B cell (primary cell): ENCODE measurements at regions not wholly inside any gene's neighbourhood (a gene's known extent, or its start where the extent isn't known, plus 50 kb on each side); places are given as distances from the start of the nearest gene placed in this dataset.

ENCODE experiments used
- ATAC-seq: fragments of 200-7000 bp; cut with Tn5 transposase; one replicate; pipeline ENCODE4 v1.10.0; 2021; ENCODE audit warnings: low read depth, mild to moderate bottlenecking, moderate number of reproducible peaks, moderate library complexity
- CTCF ChIA-PET: fragments of 350-600 bp; sonication (Branson Sonifier 250); formaldehyde crosslinking; loops from one replicate; lab custom pipeline; 2021; ENCODE audit warnings: antibody characterized with exemption, inconsistent platforms; lab: Charles Lee
- POLR2A ChIA-PET: fragments of 350-600 bp; sonication (Branson Sonifier 250); formaldehyde crosslinking; loops from one replicate; lab custom pipeline; 2021; ENCODE audit warnings: antibody characterized with exemption; lab: Charles Lee
- DNase-seq: peaks from one replicate; pipeline ENCODE4 v3.0.0; 2013
- H2AFZ ChIP-seq: 2 replicates; pipeline ENCODE4 v1.6.1; 2012; ENCODE audit warnings: mild to moderate bottlenecking, low read depth, low read length; ENCODE audit not compliant: insufficient read depth, poor library complexity, severe bottlenecking
- H3K27ac ChIP-seq, 2 donors: 1 replicate in 1 of 2; 2 replicates in 1 of 2; pipeline ENCODE4 v1.5.1; 2012 to 2013; ENCODE audit warnings: low read length in 2 of 2, mild to moderate bottlenecking in 2 of 2, moderate library complexity in 1 of 2
- H3K27me3 ChIP-seq, 4 experiments: fragments of 200-600 bp in 1 of 4; sonication (generic) in 1 of 4; replicated peaks in 1 of 4; 1 replicate in 2 of 4; 2 replicates in 2 of 4; pipeline versions ENCODE4 v1.6.1 to v1.7.0; 2013 to 2016; ENCODE audit warnings: low read length in 3 of 4, mild to moderate bottlenecking in 2 of 4, mixed read lengths in 1 of 4, moderate library complexity in 1 of 4; ENCODE audit not compliant: insufficient read depth in 4 of 4, control insufficient read depth in 3 of 4; ENCODE audit errors: control extremely low read depth in 1 of 4
- H3K36me3 ChIP-seq, 2 experiments: replicated peaks in 1 of 2; 1 replicate in 1 of 2; 2 replicates in 1 of 2; pipeline versions ENCODE4 v1.6.1 to v1.7.1; 2013; ENCODE audit warnings: low read length in 1 of 2; ENCODE audit not compliant: insufficient read depth in 2 of 2, control insufficient read depth in 1 of 2; ENCODE audit errors: control extremely low read depth in 1 of 2, extremely low read depth in 1 of 2
- H3K4me1 ChIP-seq, 2 donors: fragments of 200-600 bp in 1 of 2; sonication (generic) in 1 of 2; 1 replicate in 1 of 2; 2 replicates in 1 of 2; pipeline versions ENCODE4 v1.5.1 to v1.6.1; 2013 to 2017; ENCODE audit warnings: low read length in 2 of 2; ENCODE audit not compliant: control insufficient read depth in 2 of 2, insufficient read depth in 2 of 2
- H3K4me2 ChIP-seq: replicated peaks from 2 replicates; pipeline ENCODE3; 2012; ENCODE audit warnings: mild to moderate bottlenecking, low read depth, low read length; ENCODE audit not compliant: poor library complexity, severe bottlenecking
- H3K4me3 ChIP-seq, 5 experiments: fragments of 200-600 bp in 1 of 5; sonication (generic) in 1 of 5; 1 replicate in 3 of 5; 2 replicates in 2 of 5; pipeline versions ENCODE4 v1.5.1 to v1.7.0; 2011 to 2016; ENCODE audit warnings: low read length in 4 of 5, mild to moderate bottlenecking in 4 of 5, low read depth in 2 of 5, control low read depth in 1 of 5, moderate library complexity in 1 of 5; ENCODE audit not compliant: insufficient read depth in 1 of 5; ENCODE audit errors: control extremely low read depth in 1 of 5, extremely low read depth in 1 of 5
- H3K79me2 ChIP-seq: fragments of 200-600 bp; sonication (generic); one replicate; pipeline ENCODE4 v1.6.0; 2016; ENCODE audit warnings: low read length; ENCODE audit not compliant: control insufficient read depth, insufficient read depth
- H3K9ac ChIP-seq: fragments of 200-600 bp; sonication (generic); 2 replicates; pipeline ENCODE4 v1.6.1; 2017; ENCODE audit warnings: mild to moderate bottlenecking, low read length, moderate library complexity
- H3K9me3 ChIP-seq, 3 donors: one replicate each; pipeline versions ENCODE4 v1.6.1 to v1.7.1; 2013; ENCODE audit warnings: low read length in 2 of 3; ENCODE audit not compliant: control insufficient read depth in 2 of 3, insufficient read depth in 1 of 3; ENCODE audit errors: control extremely low read depth in 1 of 3
- H4K20me1 ChIP-seq: 2 replicates; pipeline ENCODE4 v1.6.0; 2012; ENCODE audit warnings: mild to moderate bottlenecking, low read length; ENCODE audit not compliant: insufficient read depth, control insufficient read depth, poor library complexity, severe bottlenecking
- H3K27ac Mint-ChIP-seq: one replicate; pipeline ENCODE4 v1.8.0; 2021; ENCODE audit warnings: mixed read lengths
- H3K27me3 Mint-ChIP-seq: one replicate; pipeline ENCODE4 v1.8.0; 2021; ENCODE audit warnings: mixed read lengths
- H3K4me1 Mint-ChIP-seq: one replicate; pipeline ENCODE4 v1.8.0; 2021; ENCODE audit warnings: mixed read lengths
- H3K4me3 Mint-ChIP-seq: one replicate; pipeline ENCODE4 v1.8.0; 2021; ENCODE audit warnings: mixed read lengths
- H3K9me3 Mint-ChIP-seq: one replicate; pipeline ENCODE4 v1.8.0; 2022; ENCODE audit warnings: mixed read lengths; ENCODE audit not compliant: insufficient read depth
- CTCF ChIP-seq: fragments of 200-600 bp; IDR thresholded peaks from one replicate; pipeline ENCODE4 v1.8.0; 2022; ENCODE audit warnings: antibody characterized with exemption, mild to moderate bottlenecking
- EZH2 ChIP-seq: IDR thresholded peaks from 2 replicates; pipeline ENCODE4 v1.6.1; 2012; ENCODE audit warnings: borderline replicate concordance, low read depth, mild to moderate bottlenecking, moderate library complexity, low read length; ENCODE audit not compliant: insufficient read depth, poor library complexity, severe bottlenecking
- WGBS: methylation state at CpG from one replicate; pipeline ENCODE4 v1.1.5; 2013; ENCODE audit warnings: missing lambda C conversion rate; ENCODE audit not compliant: insufficient coverage; 5-methylcytosine and 5-hydroxymethylcytosine counted together
- intact Hi-C: fragments of 100-400 bp; cut with micrococcal nuclease; formaldehyde crosslinking; loops from one replicate; pipeline ENCODE4 v1.10.0; 2022

- Histone ChIP-seq H3K36me3 (no peaks in the 10 kb centered on the region), H3K9ac (no peak overlapping the region), H4K20me1 (no peaks in the 10 kb centered on the region), H3K4me3 (no peak overlapping the region), H3K27ac (no peak overlapping the region), H3K79me2 (no peaks in the 10 kb centered on the region), H2AFZ (no peak overlapping the region), H3K4me2 (no peak overlapping the region), H3K27me3 (no peaks in the 10 kb centered on the region), H3K9me3 (no peaks in the 10 kb centered on the region), H3K4me1 (no peaks in the 10 kb centered on the region)
- TF ChIP-seq EZH2 (no peak), CTCF (no peak)
- Mint-ChIP-seq H3K27ac (no peak overlapping the region), H3K4me1 (no peaks in the 10 kb centered on the region), H3K4me3 (no peak overlapping the region), H3K9me3 (no peaks in the 10 kb centered on the region), H3K27me3 (no peaks in the 10 kb centered on the region)
- no peak for ATAC-seq
- CTCF ChIA-PET, result no interaction called here
- WGBS, result no CpG with 5 or more reads among the region's 2 CpGs
- intact Hi-C loops, result no loop called here
- POLR2A ChIA-PET, result no interaction called here
- no peak for DNase-seq
These were observed 1732.9 kb upstream of the SLC10A2 start for GRCh38 chr13:104799152-104799551.

GRCh38 chr13:104798486-104798885 lies 1732.3 kb upstream of the SLC10A2 start:
- no peak for TF ChIP-seq EZH2
- no peak for TF ChIP-seq CTCF
- no peak overlapping the region for H3K27ac Mint-ChIP-seq
- ATAC-seq (no peak), DNase-seq (no peak)
- no peaks in the 10 kb centered on the region for H3K9me3 Mint-ChIP-seq
- no peak overlapping the region for H3K4me3 Mint-ChIP-seq
- no peak overlapping the region for H3K4me2 ChIP-seq
- no peaks in the 10 kb centered on the region for H3K36me3 ChIP-seq
- H3K4me3 ChIP-seq, result no peak overlapping the region
- no peaks in the 10 kb centered on the region for H3K27me3 ChIP-seq
- no peak overlapping the region for H2AFZ ChIP-seq
- no peak overlapping the region for H3K9ac ChIP-seq
- no peaks in the 10 kb centered on the region for H3K4me1 Mint-ChIP-seq
- intact Hi-C loops, result no loop called here
- ChIA-PET CTCF (no interaction called here), POLR2A (no interaction called here)
- H3K27me3 Mint-ChIP-seq, result no peaks in the 10 kb centered on the region
- no peaks in the 10 kb centered on the region for H3K79me2 ChIP-seq
- H3K4me1 ChIP-seq, result no peaks in the 10 kb centered on the region
- H3K9me3 ChIP-seq, result no peaks in the 10 kb centered on the region
- WGBS, result 55% methylated on average over 1 of the region's 1 CpG
- H3K27ac ChIP-seq, result no peak overlapping the region
- H4K20me1 ChIP-seq, result no peaks in the 10 kb centered on the region
